Skeletal muscle satellite cell (primary cell): ENCODE measurements at regions not wholly inside any gene's neighbourhood (a gene's known extent, or its start where the extent isn't known, plus 50 kb on each side); places are given as distances from the start of the nearest gene placed in this dataset.

Source experiments
- H3K27me3 ChIP-seq: 2 replicates; pipeline ENCODE4 v1.7.0; 2013; ENCODE audit warnings: low read length; ENCODE audit not compliant: control insufficient read depth, insufficient read depth
- H3K36me3 ChIP-seq: 2 replicates; pipeline ENCODE4 v1.7.0; 2013; ENCODE audit warnings: mild to moderate bottlenecking, control low read depth, low read length; ENCODE audit not compliant: insufficient read depth
- H3K4me1 ChIP-seq: 2 replicates; pipeline ENCODE4 v1.7.0; 2013; ENCODE audit warnings: low read length; ENCODE audit not compliant: control insufficient read depth, insufficient read depth
- H3K4me2 ChIP-seq: 2 replicates; pipeline ENCODE4 v1.7.0; 2013; ENCODE audit warnings: mild to moderate bottlenecking, low read length
- H3K4me3 ChIP-seq: 2 replicates; pipeline ENCODE4 v1.7.0; 2013; ENCODE audit warnings: low read length
- H3K9ac ChIP-seq: 2 replicates; pipeline ENCODE4 v1.7.0; 2013; ENCODE audit warnings: mild to moderate bottlenecking, low read depth, low read length, moderate library complexity
- H3K9me3 ChIP-seq: replicated peaks from 2 replicates; pipeline ENCODE4 v1.7.0; 2013; ENCODE audit warnings: mild to moderate bottlenecking, control low read depth, low read length

DNA sequence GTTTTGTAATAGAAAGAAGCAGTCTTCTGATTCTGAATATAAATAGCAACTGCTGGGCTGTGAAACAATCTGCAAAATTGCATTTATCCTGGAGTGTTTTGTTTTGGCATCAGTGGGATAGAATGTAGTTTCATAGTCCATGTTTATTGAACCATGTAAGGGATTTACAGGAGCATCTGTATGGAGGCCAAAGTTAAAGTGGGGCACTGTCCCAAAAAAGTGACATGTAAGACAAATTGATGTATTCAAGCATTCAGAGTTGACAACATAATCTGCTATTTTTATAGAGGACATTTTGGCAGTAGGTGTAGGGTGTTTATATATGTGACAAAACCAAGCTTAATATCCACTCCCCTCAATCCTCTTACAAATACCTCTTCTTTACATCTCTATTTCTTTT lies 200.5 kb upstream of the ANK2 start:
- H3K36me3 ChIP-seq: no peaks in the 10 kb centered on the region
- no peak overlapping the region for H3K4me2 ChIP-seq
- no peaks in the 10 kb centered on the region for H3K4me1 ChIP-seq
- no peaks in the 10 kb centered on the region for H3K9me3 ChIP-seq
- H3K4me3 ChIP-seq: no peak overlapping the region
- H3K27me3 ChIP-seq: no peaks in the 10 kb centered on the region
- no peak overlapping the region for H3K9ac ChIP-seq

- Histone ChIP-seq H3K27me3 (no peaks in the 10 kb centered on the region), H3K4me1 (peaks cover 9% of the 10 kb centered on the region), H3K4me3 (no peak overlapping the region), H3K9me3 (no peaks in the 10 kb centered on the region), H3K9ac (no peak overlapping the region), H3K36me3 (no peaks in the 10 kb centered on the region), H3K4me2 (no peak overlapping the region)
Observed at GRCh38 chr4:112852601-112853000, 196.9 kb upstream of the ANK2 start.

- H3K4me2 ChIP-seq: no peak overlapping the region
- no peak overlapping the region for H3K9ac ChIP-seq
- no peaks in the 10 kb centered on the region for H3K27me3 ChIP-seq
- no peaks in the 10 kb centered on the region for H3K9me3 ChIP-seq
- no peaks in the 10 kb centered on the region for H3K36me3 ChIP-seq
- H3K4me3 ChIP-seq: no peak overlapping the region
- H3K4me1 ChIP-seq: peaks cover 16% of the 10 kb centered on the region
Observed at GRCh38 chr4:112853662-112854256, 195.7 kb upstream of the ANK2 start.

DNA sequence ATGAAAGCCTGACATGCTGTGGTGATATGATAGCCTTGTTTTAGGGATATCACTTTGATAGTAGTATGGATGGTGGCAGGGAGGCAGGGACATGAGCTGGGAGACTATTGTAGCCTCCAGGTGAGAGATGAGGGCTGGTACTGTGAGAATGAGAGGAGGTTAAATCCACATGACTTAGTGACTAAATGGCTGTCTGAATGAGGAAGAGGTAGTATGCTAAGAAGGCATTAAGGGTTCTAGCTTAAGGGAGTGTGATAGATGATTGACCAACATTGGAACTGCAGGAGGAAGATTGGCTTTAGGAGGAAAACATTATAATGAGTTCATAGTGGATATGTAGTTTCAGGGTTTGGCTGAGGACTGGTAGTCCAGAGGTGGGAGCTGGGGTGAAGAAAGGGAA lies 195.0 kb upstream of the ANK2 start:
- peaks cover 16% of the 10 kb centered on the region for H3K4me1 ChIP-seq
- no peaks in the 10 kb centered on the region for H3K9me3 ChIP-seq
- no peak overlapping the region for H3K9ac ChIP-seq
- no peak overlapping the region for H3K4me2 ChIP-seq
- no peak overlapping the region for H3K4me3 ChIP-seq
- no peaks in the 10 kb centered on the region for H3K36me3 ChIP-seq
- no peaks in the 10 kb centered on the region for H3K27me3 ChIP-seq

DNA sequence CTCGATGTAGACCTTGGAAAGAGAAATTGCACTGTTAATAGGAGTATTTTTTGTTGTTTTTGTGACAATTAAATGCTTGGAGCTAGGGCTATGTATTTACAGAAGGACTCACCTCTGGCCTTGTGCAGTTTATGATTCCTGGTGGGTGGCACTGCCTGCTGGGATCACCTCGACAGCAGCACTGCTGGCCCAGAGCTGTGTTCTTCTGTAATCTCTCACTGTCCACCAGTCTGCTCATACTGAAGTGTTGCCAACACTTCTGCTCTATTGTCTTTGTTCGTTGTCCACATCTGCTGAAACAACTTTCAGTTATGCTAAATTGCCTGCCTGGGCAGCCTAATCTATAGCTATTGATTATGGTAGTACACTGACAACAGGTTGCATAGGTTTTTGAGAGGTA lies 194.4 kb upstream of the ANK2 start:
- Histone ChIP-seq H3K9ac (no peak overlapping the region), H3K4me1 (peaks cover 16% of the 10 kb centered on the region), H3K36me3 (no peaks in the 10 kb centered on the region), H3K4me2 (no peak overlapping the region), H3K4me3 (no peak overlapping the region), H3K27me3 (no peaks in the 10 kb centered on the region), H3K9me3 (no peaks in the 10 kb centered on the region)

DNA sequence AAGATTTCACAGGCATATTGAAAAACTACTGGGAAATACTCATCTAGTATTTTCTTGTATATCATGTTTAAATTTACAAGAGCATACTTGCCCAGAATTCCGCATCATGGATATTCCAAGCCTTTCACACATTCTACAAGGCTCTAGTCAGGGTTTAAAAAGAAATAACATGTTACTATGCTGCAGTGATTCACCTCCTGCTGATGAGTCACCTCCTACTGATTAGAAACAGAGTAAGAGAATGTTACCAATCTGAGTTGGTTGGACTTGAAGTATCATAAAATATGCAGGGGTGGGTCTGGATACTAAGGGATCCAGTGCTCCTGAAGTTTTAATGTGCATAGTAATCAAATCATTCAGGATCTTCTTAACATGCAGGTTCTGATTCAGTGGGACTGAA lies 192.0 kb upstream of the ANK2 start:
- peaks cover 16% of the 10 kb centered on the region for H3K4me1 ChIP-seq
- no peak overlapping the region for H3K4me3 ChIP-seq
- peak overlapping the region; percentile 54 for H3K4me2 ChIP-seq
- H3K36me3 ChIP-seq: no peaks in the 10 kb centered on the region
- no peaks in the 10 kb centered on the region for H3K9me3 ChIP-seq
- H3K9ac ChIP-seq: no peak overlapping the region
- no peaks in the 10 kb centered on the region for H3K27me3 ChIP-seq

GRCh38 chr4:112858751-112859150 lies 190.7 kb upstream of the ANK2 start:
- no peaks in the 10 kb centered on the region for H3K9me3 ChIP-seq
- H3K9ac ChIP-seq: no peak overlapping the region
- H3K36me3 ChIP-seq: no peaks in the 10 kb centered on the region
- H3K27me3 ChIP-seq: no peaks in the 10 kb centered on the region
- peaks cover 16% of the 10 kb centered on the region for H3K4me1 ChIP-seq
- H3K4me2 ChIP-seq: no peak overlapping the region
- no peak overlapping the region for H3K4me3 ChIP-seq

DNA sequence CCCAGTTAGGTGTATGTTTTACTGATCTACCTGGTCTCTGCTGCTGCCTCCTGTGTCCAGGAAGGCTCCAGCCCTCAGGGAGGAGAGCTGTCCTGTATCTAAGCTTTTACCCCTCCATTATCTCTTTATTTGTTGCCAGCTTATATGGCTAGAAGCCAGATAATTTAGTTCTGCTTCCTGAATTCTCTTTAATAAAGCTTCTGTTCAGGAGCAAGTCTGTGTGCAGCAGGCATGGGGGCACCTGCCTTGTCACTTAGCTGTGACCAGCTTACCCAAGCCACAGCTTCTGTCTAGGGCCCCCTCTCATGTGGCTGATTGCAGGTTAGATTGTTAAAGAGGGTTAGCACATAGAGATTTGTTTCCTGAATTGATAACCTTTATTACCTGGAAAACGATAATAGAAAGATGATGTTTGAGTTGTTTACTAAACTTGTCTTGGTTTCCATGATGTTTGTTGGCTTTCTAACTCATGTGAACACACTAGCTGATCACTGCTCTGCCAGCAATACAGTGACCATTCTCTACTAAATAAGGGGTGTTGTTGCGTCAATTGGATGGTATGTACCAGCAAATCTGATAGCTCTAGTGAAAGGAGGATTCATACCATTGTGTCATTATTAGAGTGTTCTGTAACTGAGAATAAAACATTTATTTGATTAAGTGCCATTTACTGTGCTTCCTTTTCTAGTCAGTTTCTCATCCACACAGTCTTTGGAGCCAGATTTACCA lies 189.8 kb upstream of the ANK2 start:
- no peaks in the 10 kb centered on the region for H3K36me3 ChIP-seq
- no peak overlapping the region for H3K4me2 ChIP-seq
- no peak overlapping the region for H3K4me3 ChIP-seq
- H3K9ac ChIP-seq: no peak overlapping the region
- H3K27me3 ChIP-seq: no peaks in the 10 kb centered on the region
- peaks cover 16% of the 10 kb centered on the region for H3K4me1 ChIP-seq
- H3K9me3 ChIP-seq: no peaks in the 10 kb centered on the region

DNA sequence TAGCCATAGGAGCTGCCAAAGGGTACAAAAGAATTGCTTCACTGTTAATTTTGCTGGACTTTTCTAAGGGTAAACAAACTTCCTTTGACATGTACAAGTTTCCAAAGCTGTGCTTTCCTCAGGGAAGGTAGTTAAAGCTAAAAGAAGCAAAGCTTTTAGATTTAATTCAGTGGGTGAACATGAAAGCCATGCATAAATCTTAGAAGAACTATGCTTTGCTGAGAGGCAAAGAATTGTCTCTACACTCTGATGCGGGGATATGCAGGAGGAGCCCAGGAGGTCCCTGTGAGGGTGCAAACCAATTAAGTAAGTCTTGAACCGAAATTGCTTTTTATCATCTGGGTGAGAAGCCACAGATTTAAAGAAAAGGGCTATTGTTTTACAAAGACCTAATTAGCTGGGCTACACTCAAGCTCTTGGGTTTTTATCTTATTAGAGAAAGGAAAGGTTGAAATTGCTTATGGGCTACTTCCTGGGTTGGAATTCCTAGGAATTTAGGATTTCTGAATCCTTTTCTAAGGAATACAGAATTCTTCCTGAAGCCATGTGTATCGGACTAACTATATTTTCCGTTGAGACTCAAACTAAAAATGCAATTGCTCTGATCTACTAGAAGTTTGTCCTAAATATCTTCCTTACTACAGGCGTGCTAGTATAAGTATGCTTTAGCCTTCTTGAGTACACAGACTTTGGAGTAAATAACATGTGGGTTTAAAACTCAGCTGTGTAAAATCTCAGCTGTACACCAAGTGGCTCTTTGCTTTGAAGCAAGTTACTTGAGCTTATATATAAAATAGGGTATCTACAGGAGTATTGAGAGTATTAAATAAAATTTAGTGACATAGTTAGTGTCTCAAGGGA lies 188.4 kb upstream of the ANK2 start:
- H3K4me3 ChIP-seq: no peak overlapping the region
- no peak overlapping the region for H3K4me2 ChIP-seq
- no peaks in the 10 kb centered on the region for H3K9me3 ChIP-seq
- peaks cover 22% of the 10 kb centered on the region for H3K4me1 ChIP-seq
- H3K9ac ChIP-seq: no peak overlapping the region
- no peaks in the 10 kb centered on the region for H3K36me3 ChIP-seq
- no peaks in the 10 kb centered on the region for H3K27me3 ChIP-seq

- Histone ChIP-seq H3K27me3 (no peaks in the 10 kb centered on the region), H3K9me3 (no peaks in the 10 kb centered on the region), H3K36me3 (no peaks in the 10 kb centered on the region), H3K4me2 (no peak overlapping the region), H3K4me1 (peaks cover 22% of the 10 kb centered on the region), H3K9ac (no peak overlapping the region), H3K4me3 (no peak overlapping the region)
Observed at GRCh38 chr4:112861691-112862674, 187.5 kb upstream of the ANK2 start.

DNA sequence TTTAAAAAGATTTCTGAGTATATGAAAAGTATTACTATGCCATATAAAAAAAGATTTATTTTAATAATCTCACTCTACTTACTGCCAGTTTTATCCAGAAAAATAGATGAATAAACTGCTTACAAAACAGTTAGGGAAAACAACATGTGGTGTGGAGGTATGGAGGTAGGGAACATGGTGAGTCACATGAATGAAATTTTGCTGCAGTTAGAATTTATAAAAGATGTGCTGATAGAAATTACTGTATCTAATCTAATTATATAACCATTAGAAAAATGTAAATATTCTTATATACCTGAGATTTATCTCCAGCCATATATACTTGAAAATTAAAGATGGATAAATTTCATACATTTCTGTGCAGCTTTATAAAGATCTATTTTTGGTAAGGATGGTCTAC lies 184.0 kb upstream of the ANK2 start:
- no peak overlapping the region for H3K4me3 ChIP-seq
- no peaks in the 10 kb centered on the region for H3K27me3 ChIP-seq
- H3K9me3 ChIP-seq: no peaks in the 10 kb centered on the region
- no peaks in the 10 kb centered on the region for H3K36me3 ChIP-seq
- no peak overlapping the region for H3K4me2 ChIP-seq
- H3K4me1 ChIP-seq: peaks cover 9% of the 10 kb centered on the region
- no peak overlapping the region for H3K9ac ChIP-seq
